H1 (cell line): ENCODE measurements at regions not wholly inside any gene's neighbourhood (a gene's known extent, or its start where the extent isn't known, plus 50 kb on each side); places are given as distances from the start of the nearest gene placed in this dataset.
"Not testable (repeated sequence)": the region's sequence is repeated elsewhere in the genome, so short reads cannot be mapped to it uniquely, and the experiment has no call there.

Experiments
- CTCF ChIA-PET: fragments of 300-600 bp; sonication (Branson Sonifier 250); formaldehyde crosslinking; loops from one replicate; lab custom pipeline; 2021; ENCODE audit not compliant: partially characterized antibody; lab: Charles Lee
- POLR2A ChIA-PET: fragments of 300-600 bp; sonication (Branson Sonifier 250); formaldehyde crosslinking; loops from one replicate; lab custom pipeline; 2021; ENCODE audit warnings: inconsistent platforms; ENCODE audit not compliant: partially characterized antibody; lab: Charles Lee
- DNase-seq, 2 experiments: peaks; one replicate each; pipeline versions ENCODE4 v3.0.0 to v3.0.0-alpha.2; 2010 to 2022; ENCODE audit warnings: low spot score in 2 of 2, low read depth in 1 of 2, mixed read lengths in 1 of 2
- FAIRE-seq: peaks from 2 replicates; lab custom pipeline; 2011; peaks lifted over from hg19 to GRCh38; lab: Jason Lieb, UNC
- H2AFZ ChIP-seq: 2 replicates; pipeline ENCODE4 v1.8.1; 2012; ENCODE audit warnings: low read length, inconsistent platforms
- H2AK5ac ChIP-seq: 2 replicates; pipeline ENCODE4 v1.6.1; 2013; ENCODE audit warnings: low read depth, low read length
- H2BK120ac ChIP-seq: replicated peaks from 2 replicates; pipeline ENCODE3; 2013; ENCODE audit warnings: low read depth, low read length, inconsistent platforms
- H2BK12ac ChIP-seq: 2 replicates; pipeline ENCODE4 v1.6.1; 2013; ENCODE audit warnings: low read depth, low read length
- H2BK15ac ChIP-seq: 2 replicates; pipeline ENCODE4 v1.6.1; 2013; ENCODE audit warnings: low read length
- H2BK20ac ChIP-seq: 2 replicates; pipeline ENCODE4 v1.6.1; 2013; ENCODE audit warnings: low read length
- H2BK5ac ChIP-seq: 2 replicates; pipeline ENCODE4 v1.6.1; 2013; ENCODE audit warnings: low read depth, low read length
- H3K14ac ChIP-seq: 2 replicates; pipeline ENCODE4 v1.6.1; 2013; ENCODE audit warnings: inconsistent platforms; ENCODE audit not compliant: insufficient read length
- H3K18ac ChIP-seq: 2 replicates; pipeline ENCODE4 v1.6.1; 2013; ENCODE audit warnings: low read length; ENCODE audit errors: extremely low read depth
- H3K23ac ChIP-seq: 2 replicates; pipeline ENCODE4 v1.6.1; 2013; ENCODE audit warnings: inconsistent platforms; ENCODE audit not compliant: insufficient read length
- H3K23me2 ChIP-seq: 2 replicates; pipeline ENCODE4 v1.6.1; 2013; ENCODE audit warnings: low read depth, low read length
- H3K27ac ChIP-seq: 2 replicates; pipeline ENCODE4 v1.6.1; 2011; ENCODE audit warnings: low read depth, low read length, inconsistent platforms
- H3K27me3 ChIP-seq, 4 experiments: replicated peaks in 1 of 4; 1 replicate in 1 of 4; 2 replicates in 3 of 4; pipeline versions ENCODE4 v1.6.1 to v1.8.1; 2011 to 2013; ENCODE audit warnings: low read length in 3 of 4, mild to moderate bottlenecking in 3 of 4, inconsistent platforms in 2 of 4, mixed read lengths in 2 of 4, moderate library complexity in 1 of 4; ENCODE audit not compliant: control insufficient read depth in 3 of 4, insufficient read depth in 3 of 4; ENCODE audit errors: extremely low read depth in 1 of 4
- H3K36me3 ChIP-seq, 4 experiments: 2 replicates each; pipeline versions ENCODE4 v1.6.1 to v1.8.1; 2011 to 2013; ENCODE audit warnings: mild to moderate bottlenecking in 4 of 4, low read length in 3 of 4, moderate library complexity in 2 of 4, control low read depth in 1 of 4, inconsistent platforms in 1 of 4; ENCODE audit not compliant: insufficient read depth in 4 of 4, control insufficient read depth in 2 of 4
- H3K4ac ChIP-seq: replicated peaks from 2 replicates; pipeline ENCODE3; 2013; ENCODE audit warnings: low read length, low read depth, mixed read lengths, inconsistent platforms; ENCODE audit not compliant: insufficient read length
- H3K4me1 ChIP-seq, 4 experiments: replicated peaks in 1 of 4; 1 replicate in 1 of 4; 2 replicates in 3 of 4; pipeline versions ENCODE4 v1.6.1 to v1.8.1; 2011 to 2013; ENCODE audit warnings: low read length in 3 of 4, inconsistent platforms in 2 of 4, mixed read lengths in 1 of 4; ENCODE audit not compliant: insufficient read depth in 4 of 4, control insufficient read depth in 3 of 4
- H3K4me2 ChIP-seq, 2 experiments: 2 replicates each; pipeline versions ENCODE4 v1.6.1 to v1.8.1; 2011 to 2013; ENCODE audit warnings: low read depth in 2 of 2, low read length in 2 of 2, control low read depth in 1 of 2, inconsistent platforms in 1 of 2, mild to moderate bottlenecking in 1 of 2; ENCODE audit not compliant: insufficient read depth in 1 of 2
- H3K4me3 ChIP-seq, 4 experiments: fragments of 200-600, 300-600 bp in 1 of 4; sonication (generic), shearing (Covaris generic), sonication (Bioruptor Twin) in 1 of 4; 2 replicates each; pipeline versions ENCODE4 v1.5.1 to v1.8.1; 2011 to 2016; ENCODE audit warnings: low read length in 4 of 4, low read depth in 3 of 4, control low read depth in 2 of 4, inconsistent platforms in 2 of 4, mild to moderate bottlenecking in 2 of 4, mixed read lengths in 1 of 4, moderate library complexity in 1 of 4; ENCODE audit not compliant: insufficient read depth in 2 of 4; ENCODE audit errors: extremely low read depth in 1 of 4
- H3K56ac ChIP-seq: replicated peaks from 2 replicates; pipeline ENCODE3; 2013; ENCODE audit warnings: low read depth, mild to moderate bottlenecking, mixed read lengths, low read length, inconsistent platforms; ENCODE audit not compliant: insufficient read length
- H3K79me1 ChIP-seq: 2 replicates; pipeline ENCODE4 v1.6.1; 2013; ENCODE audit warnings: low read depth, low read length, control low read depth
- H3K79me2 ChIP-seq, 2 experiments: 2 replicates each; pipeline versions ENCODE4 v1.6.1 to v1.8.1; 2012 to 2013; ENCODE audit warnings: low read length in 2 of 2, mild to moderate bottlenecking in 2 of 2, inconsistent platforms in 1 of 2; ENCODE audit not compliant: insufficient read depth in 2 of 2, control insufficient read depth in 1 of 2
- H3K9ac ChIP-seq, 4 experiments: replicated peaks in 1 of 4; 1 replicate in 1 of 4; 2 replicates in 3 of 4; pipeline versions ENCODE4 v1.6.1 to v1.8.1; 2011 to 2013; ENCODE audit warnings: low read depth in 3 of 4, low read length in 3 of 4, control low read depth in 2 of 4, mild to moderate bottlenecking in 2 of 4, moderate library complexity in 2 of 4, inconsistent platforms in 1 of 4; ENCODE audit errors: extremely low read depth in 1 of 4
- H3K9me3 ChIP-seq, 2 experiments: 2 replicates each; pipeline versions ENCODE4 v1.6.1 to v1.8.1; 2012 to 2013; ENCODE audit warnings: mild to moderate bottlenecking in 2 of 2, moderate library complexity in 2 of 2, control low read depth in 1 of 2, inconsistent platforms in 1 of 2, low read depth in 1 of 2, low read length in 1 of 2, mixed read lengths in 1 of 2; ENCODE audit not compliant: insufficient read depth in 2 of 2
- H4K20me1 ChIP-seq, 2 experiments: replicated peaks in 1 of 2; 2 replicates each; pipeline versions ENCODE3 to v1.8.1; 2011 to 2013; ENCODE audit warnings: inconsistent platforms in 2 of 2, low read length in 2 of 2, mild to moderate bottlenecking in 1 of 2; ENCODE audit not compliant: insufficient read depth in 2 of 2, control insufficient read depth in 1 of 2
- H4K5ac ChIP-seq: 2 replicates; pipeline ENCODE4 v1.6.1; 2013; ENCODE audit warnings: low read length, low read depth, mixed read lengths, inconsistent platforms; ENCODE audit not compliant: insufficient read length
- H4K8ac ChIP-seq: 2 replicates; pipeline ENCODE4 v1.8.0; 2013; ENCODE audit warnings: mild to moderate bottlenecking, moderate library complexity, low read length, inconsistent platforms; ENCODE audit not compliant: insufficient read depth; ENCODE audit errors: extremely low read depth
- H4K91ac ChIP-seq: replicated peaks from 2 replicates; pipeline ENCODE3; 2013; ENCODE audit warnings: low read length, mixed read lengths, inconsistent platforms; ENCODE audit not compliant: insufficient read length
- WGBS, 2 experiments: shearing (Covaris generic) in 1 of 2; methylation state at CpG; one replicate each; pipeline versions ENCODE4 v1.1.6 to v1.1.7; 2013 to 2015; ENCODE audit warnings: low lambda C conversion rate in 2 of 2, mixed read lengths in 2 of 2, inconsistent platforms in 1 of 2, low coverage in 1 of 2, missing lambda C conversion rate in 1 of 2; ENCODE audit not compliant: insufficient replicate concordance in 2 of 2, insufficient coverage in 1 of 2, insufficient read length in 1 of 2; ENCODE audit errors: extremely low coverage in 1 of 2, missing lambda C conversion rate in 1 of 2; 5-methylcytosine and 5-hydroxymethylcytosine counted together

GRCh38 chr18:43987061-43987460 lies 693.6 kb upstream of the SETBP1 start:
- H3K4me1 ChIP-seq, H3K4me2 ChIP-seq, H3K4me3 ChIP-seq, H4K20me1 ChIP-seq, H3K79me2 ChIP-seq, H2BK15ac ChIP-seq, H3K36me3 ChIP-seq, H4K8ac ChIP-seq, H2BK120ac ChIP-seq, DNase-seq, H3K9me3 ChIP-seq, H2AK5ac ChIP-seq, H2BK20ac ChIP-seq, H3K23ac ChIP-seq, H4K91ac ChIP-seq, H3K14ac ChIP-seq, FAIRE-seq, H3K56ac ChIP-seq, H3K27me3 ChIP-seq, H3K9ac ChIP-seq, H4K5ac ChIP-seq, CTCF ChIA-PET, H2BK5ac ChIP-seq, H3K4ac ChIP-seq, H3K23me2 ChIP-seq, H3K18ac ChIP-seq, POLR2A ChIA-PET, H2BK12ac ChIP-seq, H2AFZ ChIP-seq, H3K79me1 ChIP-seq, H3K27ac ChIP-seq: not testable (repeated sequence)
- WGBS, 2 experiments, result 89% methylated on average over 4 of the region's 4 CpGs; no CpG with 5 or more reads in 1 of the 2 experiments
